HEK293T (cell line): ENCODE measurements at regions not wholly inside any gene's neighbourhood (a gene's known extent, or its start where the extent isn't known, plus 50 kb on each side); places are given as distances from the start of the nearest gene placed in this dataset.
"Not testable (repeated sequence)": the region's sequence is repeated elsewhere in the genome, so short reads cannot be mapped to it uniquely, and the experiment has no call there.

Source experiments
- CTCF ChIA-PET: fragments of 350-600 bp; formaldehyde crosslinking; extraction: SDS; loops from one replicate; lab custom pipeline; 2021; ENCODE audit warnings: antibody characterized with exemption, inconsistent platforms; lab: Yijun Ruan, JAX
- POLR2A ChIA-PET: fragments of 350-600 bp; formaldehyde crosslinking; extraction: SDS; loops from one replicate; lab custom pipeline; 2020; ENCODE audit warnings: antibody characterized with exemption, inconsistent platforms; lab: Yijun Ruan, JAX
- DNase-seq: peaks from one replicate; pipeline ENCODE4 v3.0.0; 2012; ENCODE audit warnings: mixed read lengths; ENCODE audit errors: extremely low spot score
- ARNT ChIP-seq: fragments of 450-650 bp; IDR thresholded peaks from 2 replicates; pipeline ENCODE4 v1.6.1; 2017; ENCODE audit warnings: mild to moderate bottlenecking
- BHLHE40 ChIP-seq: fragments of 450-650 bp; IDR thresholded peaks from 2 replicates; pipeline ENCODE4 v1.6.1; 2016; ENCODE audit warnings: mild to moderate bottlenecking, moderate library complexity, borderline replicate concordance
- CTBP1 ChIP-seq: fragments of 450-650 bp; IDR thresholded peaks from 2 replicates; pipeline ENCODE4 v1.6.1; 2016; ENCODE audit warnings: borderline replicate concordance
- ELF4 ChIP-seq: fragments of 450-650 bp; IDR thresholded peaks from 2 replicates; pipeline ENCODE4 v1.6.1; 2017; ENCODE audit warnings: antibody characterized with exemption
- FOXA1 ChIP-seq: fragments of 450-650 bp; IDR thresholded peaks from 2 replicates; pipeline ENCODE4 v1.6.1; 2016; ENCODE audit warnings: mild to moderate bottlenecking
- FOXK2 ChIP-seq: fragments of 450-650 bp; IDR thresholded peaks from 2 replicates; pipeline ENCODE4 v1.6.1; 2016; ENCODE audit warnings: mild to moderate bottlenecking
- FOXM1 ChIP-seq: fragments of 450-650 bp; IDR thresholded peaks from 2 replicates; pipeline ENCODE4 v1.6.1; 2017; ENCODE audit warnings: mild to moderate bottlenecking, borderline replicate concordance
- HDGF ChIP-seq: fragments of 450-650 bp; IDR thresholded peaks from 2 replicates; pipeline ENCODE4 v1.6.1; 2017; ENCODE audit warnings: antibody characterized with exemption, borderline replicate concordance
- L3MBTL2 ChIP-seq: fragments of 450-650 bp; conservative IDR thresholded peaks from 2 replicates; pipeline ENCODE4 v1.6.1; 2016; ENCODE audit warnings: mild to moderate bottlenecking
- LEF1 ChIP-seq: fragments of 450-650 bp; IDR thresholded peaks from 2 replicates; pipeline ENCODE4 v1.6.1; 2017; ENCODE audit warnings: mild to moderate bottlenecking, borderline replicate concordance
- NFRKB ChIP-seq: fragments of 450-650 bp; IDR thresholded peaks from 2 replicates; pipeline ENCODE4 v1.6.1; 2016; ENCODE audit warnings: mild to moderate bottlenecking, moderate library complexity
- PKNOX1 ChIP-seq: fragments of 450-650 bp; IDR thresholded peaks from 2 replicates; pipeline ENCODE4 v1.6.1; 2016
- SP1 ChIP-seq: fragments of 450-650 bp; IDR thresholded peaks from 2 replicates; pipeline ENCODE4 v1.6.1; 2017
- SUZ12 ChIP-seq: fragments of 450-650 bp; IDR thresholded peaks from 2 replicates; pipeline ENCODE4 v1.6.1; 2016; ENCODE audit warnings: mild to moderate bottlenecking
- TARDBP ChIP-seq: fragments of 450-650 bp; IDR thresholded peaks from 2 replicates; pipeline ENCODE4 v1.6.1; 2016
- ZNF384 ChIP-seq: fragments of 450-650 bp; IDR thresholded peaks from 2 replicates; pipeline ENCODE4 v1.6.1; 2016

DNA sequence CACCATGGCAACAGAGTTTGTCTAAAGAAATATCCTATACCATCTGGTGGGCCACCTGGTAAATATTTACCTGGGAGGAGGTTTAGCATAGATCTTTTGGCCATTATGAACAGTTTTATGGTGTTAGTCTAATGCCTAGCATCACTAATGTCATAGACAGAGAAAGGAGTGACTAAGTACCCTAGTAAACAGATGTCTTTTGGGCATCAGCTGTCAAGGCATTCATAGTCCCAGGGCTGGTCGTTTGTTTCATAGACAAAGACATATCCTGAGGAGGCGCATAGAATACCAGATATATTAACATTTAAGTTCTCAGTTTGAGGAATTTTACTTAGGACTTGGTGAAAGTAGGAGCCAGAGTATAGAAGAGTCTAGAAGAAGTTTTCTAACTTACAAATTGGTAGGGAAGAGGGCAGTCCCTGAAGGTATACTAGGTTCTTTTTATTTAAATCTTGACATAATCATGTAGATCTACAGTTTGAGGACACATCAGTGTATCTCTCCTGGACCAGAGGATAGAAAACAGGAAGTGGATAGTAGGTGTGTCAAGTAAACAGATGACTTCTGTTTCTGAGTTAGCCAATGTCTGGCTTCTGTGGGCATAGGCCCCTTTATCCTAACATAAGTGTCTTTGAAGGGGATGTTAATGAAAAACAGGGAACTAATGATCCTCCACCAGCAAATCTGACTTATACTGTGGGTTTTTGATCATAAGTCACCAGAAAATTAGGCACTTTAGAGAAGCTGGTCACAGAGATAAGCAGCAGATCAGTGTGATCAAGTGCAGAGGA, 105.0 kb upstream of the PRSS3 start:
- no peak for DNase-seq
- TF ChIP-seq FOXM1 = no peak
- no peak for TF ChIP-seq SP1
- ChIA-PET POLR2A (no interaction called here), CTCF (no interaction called here)

DNA sequence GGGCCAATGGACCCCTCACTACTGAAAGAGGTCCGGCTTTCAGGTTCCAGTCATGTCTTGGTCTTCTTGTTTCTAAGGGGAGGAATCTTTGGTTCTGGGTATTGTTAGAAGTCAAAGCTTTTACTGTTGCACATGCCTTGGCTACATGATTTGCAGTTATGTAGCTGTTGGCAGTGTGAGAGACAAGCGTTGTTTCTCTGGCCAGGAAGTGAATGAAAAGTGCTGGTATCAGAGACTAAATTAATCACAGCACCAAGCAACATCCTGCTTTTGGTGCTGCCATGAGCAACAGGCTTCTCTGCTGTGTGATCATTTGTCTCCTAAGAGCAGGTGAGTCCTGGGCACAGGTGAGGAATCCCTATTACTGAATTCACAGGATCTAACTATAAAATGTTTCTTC, 100.1 kb upstream of the PRSS3 start:
- ChIA-PET POLR2A (no interaction called here), CTCF (no interaction called here)

GRCh38 chr9:33695856-33696255, 99.5 kb upstream of the PRSS3 start:
- CTCF ChIA-PET = no interaction called here
- DNase-seq = no peak
- POLR2A ChIA-PET = no interaction called here
- TF ChIP-seq PKNOX1 (no peak), FOXK2 (no peak), SP1 (no peak), L3MBTL2 (no peak), FOXA1 (no peak), FOXM1 (no peak), NFRKB (no peak), ELF4 (no peak), SUZ12 (no peak), ARNT (no peak), LEF1 (no peak), TARDBP (no peak), BHLHE40 (no peak), CTBP1 (no peak), ZNF384 (no peak), HDGF (no peak)

More for the DNA sequence above, 100.1 kb upstream of the PRSS3 start:
- no peak for DNase-seq
- TF ChIP-seq FOXA1 (no peak), ARNT (no peak), LEF1 (no peak), HDGF (no peak), CTBP1 (no peak), NFRKB (no peak), SP1 (no peak), ELF4 (no peak), L3MBTL2 (no peak), TARDBP (no peak), FOXK2 (no peak), ZNF384 (no peak), BHLHE40 (no peak), SUZ12 (no peak), FOXM1 (no peak), PKNOX1 (no peak)

DNA sequence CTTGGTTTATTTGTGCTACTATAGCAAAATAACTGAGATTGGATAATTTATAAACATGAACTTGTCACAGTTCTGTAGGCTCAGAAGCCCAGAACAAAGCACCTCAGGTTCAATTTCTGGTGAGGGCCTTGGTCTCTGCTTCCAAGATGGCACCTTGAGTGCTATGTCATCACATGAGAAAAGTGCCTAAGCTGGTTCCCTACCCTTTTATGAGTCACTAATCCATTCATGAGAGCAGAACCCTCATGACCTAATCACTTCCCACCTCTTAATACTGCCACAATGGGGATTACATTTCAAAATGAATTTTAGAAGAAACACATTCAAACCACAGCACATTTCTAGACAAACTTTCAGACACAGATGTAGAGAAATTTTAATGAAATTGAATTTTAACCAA, 98.2 kb upstream of the PRSS3 start:
- DNase-seq = no peak
- TF ChIP-seq NFRKB = no peak
- no peak for TF ChIP-seq PKNOX1
- TF ChIP-seq ARNT = no peak
- TF ChIP-seq ELF4 = no peak
- TF ChIP-seq FOXM1 = no peak
- TF ChIP-seq SUZ12 = no peak
- TF ChIP-seq FOXA1 = no peak
- TF ChIP-seq FOXK2 = no peak
- no peak for TF ChIP-seq TARDBP
- TF ChIP-seq LEF1 = no peak
- no peak for TF ChIP-seq HDGF
- no peak for TF ChIP-seq ZNF384
- no peak for TF ChIP-seq SP1
- TF ChIP-seq CTBP1 = no peak
- TF ChIP-seq L3MBTL2 = no peak
- no peak for TF ChIP-seq BHLHE40
- ChIA-PET CTCF (no interaction called here), POLR2A (no interaction called here)

DNA sequence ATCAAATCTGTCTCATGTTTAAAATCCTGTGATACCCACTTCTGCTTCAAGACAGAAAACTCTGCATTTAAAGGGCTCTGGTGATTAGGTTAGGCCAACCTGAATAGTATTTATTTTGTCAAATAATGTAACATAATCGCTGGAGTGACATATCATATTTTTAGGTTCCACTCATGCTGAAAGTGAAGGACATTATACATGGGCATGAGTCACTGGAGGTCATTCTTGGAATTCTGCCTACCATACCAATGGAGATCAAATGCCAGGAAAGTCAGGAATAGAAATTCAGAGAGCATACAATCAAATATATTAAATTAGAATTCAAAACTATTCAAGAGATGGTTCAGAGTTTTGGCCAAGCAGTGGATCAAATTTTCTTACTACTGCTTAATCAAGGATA, 97.1 kb upstream of the PRSS3 start:
- DNase-seq = no peak
- ChIA-PET POLR2A (no interaction called here), CTCF (no interaction called here)
- TF ChIP-seq SP1 = no peak
- no peak for TF ChIP-seq PKNOX1
- no peak for TF ChIP-seq FOXA1
- no peak for TF ChIP-seq L3MBTL2
- no peak for TF ChIP-seq FOXK2

GRCh38 chr9:33700940-33701339, 94.4 kb upstream of the PRSS3 start:
- CTCF ChIA-PET, POLR2A ChIA-PET, DNase-seq: not testable (repeated sequence)
